PFSK-1 (cell line): ENCODE measurements at regions not wholly inside any gene's neighbourhood (a gene's known extent, or its start where the extent isn't known, plus 50 kb on each side); places are given as distances from the start of the nearest gene placed in this dataset.

ENCODE experiments used
- FOXP2 ChIP-seq: optimal IDR thresholded peaks from 2 replicates; pipeline ENCODE3; 2011; ENCODE audit warnings: borderline replicate concordance, control low read depth, inconsistent platforms; ENCODE audit not compliant: insufficient read depth; ENCODE audit errors: extremely low read length, extremely low read depth
- POLR2AphosphoS5 ChIP-seq: IDR thresholded peaks from 2 replicates; pipeline ENCODE4 v1.6.1; 2012; ENCODE audit warnings: low read depth, mild to moderate bottlenecking, control low read depth, low read length, moderate library complexity
- SIN3A ChIP-seq: IDR thresholded peaks from 2 replicates; pipeline ENCODE4 v1.6.1; 2012; ENCODE audit warnings: mild to moderate bottlenecking, low read length, moderate library complexity, borderline replicate concordance; ENCODE audit not compliant: insufficient read depth
- TAF1 ChIP-seq: IDR thresholded peaks from 2 replicates; pipeline ENCODE4 v1.6.1; 2012; ENCODE audit warnings: low read length, control low read depth, borderline replicate concordance; ENCODE audit not compliant: insufficient read depth
- TF ChIP-seq, protein P1 (sequence below), 2 experiments: IDR thresholded peaks; 2 replicates each; pipeline versions ENCODE4 v1.6.1 to v1.8.0; 2011 to 2012; ENCODE audit warnings: low read depth in 2 of 2, low read length in 2 of 2, control low read depth in 1 of 2, inconsistent platforms in 1 of 2, mild to moderate bottlenecking in 1 of 2, moderate library complexity in 1 of 2; ENCODE audit not compliant: insufficient read depth in 1 of 2

DNA sequence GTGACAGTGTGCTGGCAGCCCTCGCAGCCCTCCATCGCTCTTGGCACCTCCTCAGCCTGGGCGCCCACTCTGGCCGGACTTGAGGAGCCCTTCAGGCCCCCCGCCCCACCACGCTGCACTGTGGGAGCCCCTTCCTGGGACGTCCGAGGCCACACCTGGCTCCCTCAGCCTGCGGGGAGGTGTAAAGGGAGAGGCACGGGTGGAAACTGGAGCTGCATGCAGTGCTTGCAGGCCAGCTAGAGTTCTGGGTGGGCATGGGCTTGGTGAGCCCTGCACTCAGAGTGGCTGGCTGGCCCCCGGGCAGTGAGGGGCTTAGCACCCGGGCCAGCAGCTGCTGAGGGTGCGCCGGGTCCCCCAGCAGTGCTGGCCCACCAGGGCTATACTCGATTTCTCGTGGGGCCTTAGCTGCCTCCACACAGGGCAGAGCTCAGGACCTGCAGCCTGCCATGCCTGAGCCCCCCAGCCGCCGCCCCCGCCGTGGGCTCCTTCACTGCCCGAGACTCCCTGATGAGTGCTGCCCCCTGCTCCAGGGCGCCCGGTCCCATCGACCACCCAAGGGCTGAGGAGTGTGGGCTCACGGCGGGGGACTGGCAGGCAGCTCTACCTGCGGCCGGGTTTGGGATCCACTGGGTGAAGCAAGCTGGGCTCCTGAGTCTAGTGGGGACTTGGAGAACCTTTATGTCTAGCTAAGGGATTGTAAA lies 1672.7 kb upstream of the PCDH7 start:
- TF ChIP-seq POLR2AphosphoS5 (no peak), FOXP2 (no peak), SIN3A (no peak), TAF1 (no peak)
- TF ChIP-seq, protein P1, sequence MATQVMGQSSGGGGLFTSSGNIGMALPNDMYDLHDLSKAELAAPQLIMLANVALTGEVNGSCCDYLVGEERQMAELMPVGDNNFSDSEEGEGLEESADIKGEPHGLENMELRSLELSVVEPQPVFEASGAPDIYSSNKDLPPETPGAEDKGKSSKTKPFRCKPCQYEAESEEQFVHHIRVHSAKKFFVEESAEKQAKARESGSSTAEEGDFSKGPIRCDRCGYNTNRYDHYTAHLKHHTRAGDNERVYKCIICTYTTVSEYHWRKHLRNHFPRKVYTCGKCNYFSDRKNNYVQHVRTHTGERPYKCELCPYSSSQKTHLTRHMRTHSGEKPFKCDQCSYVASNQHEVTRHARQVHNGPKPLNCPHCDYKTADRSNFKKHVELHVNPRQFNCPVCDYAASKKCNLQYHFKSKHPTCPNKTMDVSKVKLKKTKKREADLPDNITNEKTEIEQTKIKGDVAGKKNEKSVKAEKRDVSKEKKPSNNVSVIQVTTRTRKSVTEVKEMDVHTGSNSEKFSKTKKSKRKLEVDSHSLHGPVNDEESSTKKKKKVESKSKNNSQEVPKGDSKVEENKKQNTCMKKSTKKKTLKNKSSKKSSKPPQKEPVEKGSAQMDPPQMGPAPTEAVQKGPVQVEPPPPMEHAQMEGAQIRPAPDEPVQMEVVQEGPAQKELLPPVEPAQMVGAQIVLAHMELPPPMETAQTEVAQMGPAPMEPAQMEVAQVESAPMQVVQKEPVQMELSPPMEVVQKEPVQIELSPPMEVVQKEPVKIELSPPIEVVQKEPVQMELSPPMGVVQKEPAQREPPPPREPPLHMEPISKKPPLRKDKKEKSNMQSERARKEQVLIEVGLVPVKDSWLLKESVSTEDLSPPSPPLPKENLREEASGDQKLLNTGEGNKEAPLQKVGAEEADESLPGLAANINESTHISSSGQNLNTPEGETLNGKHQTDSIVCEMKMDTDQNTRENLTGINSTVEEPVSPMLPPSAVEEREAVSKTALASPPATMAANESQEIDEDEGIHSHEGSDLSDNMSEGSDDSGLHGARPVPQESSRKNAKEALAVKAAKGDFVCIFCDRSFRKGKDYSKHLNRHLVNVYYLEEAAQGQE (IDR thresholded peaks at IDR 0.05; ENCODE audit: insufficient read depth in 1 of 2, low read depth in 2 of 2, low read length in 2 of 2) = no peak
